Tibial artery (tissue), 4 donors: ENCODE measurements at regions not wholly inside any gene's neighbourhood (a gene's known extent, or its start where the extent isn't known, plus 50 kb on each side); places are given as distances from the start of the nearest gene placed in this dataset.

Experiments used
- DNase-seq, 2 donors: peaks; one replicate each; pipeline ENCODE4 v3.0.0-alpha.2; 2019
- H3K27ac ChIP-seq, 2 donors: fragments of 200-600 bp; sonication (generic) in 1 of 2; 1 replicate in 1 of 2; 2 replicates in 1 of 2; pipeline ENCODE4 v1.5.1; 2018 to 2019; ENCODE audit warnings: mild to moderate bottlenecking in 1 of 2
- H3K27me3 ChIP-seq, 2 donors: fragments of 200-600 bp; sonication (generic) in 1 of 2; one replicate each; pipeline versions ENCODE4 v1.5.1 to v1.6.0; 2016 to 2019
- H3K36me3 ChIP-seq, 3 donors: fragments of 200-600 bp; sonication (generic) in 2 of 3; one replicate each; pipeline ENCODE4 v1.5.1; 2016 to 2019; ENCODE audit warnings: mild to moderate bottlenecking in 2 of 3
- H3K4me1 ChIP-seq, 4 donors: fragments of 200-600 bp; sonication (generic) in 2 of 4; 1 replicate in 3 of 4; 2 replicates in 1 of 4; pipeline ENCODE4 v1.5.1; 2016 to 2019
- H3K4me3 ChIP-seq, 2 donors: fragments of 200-600 bp; sonication (generic) in 1 of 2; 1 replicate in 1 of 2; 2 replicates in 1 of 2; pipeline ENCODE4 v1.5.1; 2018 to 2019; ENCODE audit warnings: mild to moderate bottlenecking in 2 of 2
- H3K9me3 ChIP-seq, 3 donors: fragments of 200-600 bp; sonication (generic) in 1 of 3; one replicate each; pipeline ENCODE4 v1.5.1; 2016 to 2019
- intact Hi-C: fragments of 100-400 bp; cut with DNase I; formaldehyde crosslinking; loops from one replicate; pipeline ENCODE4 v1.15.0; 2023; ENCODE audit warnings: low total_unique reads
- TF ChIP-seq, protein P1 (sequence below), 2 experiments: fragments of 200-600 bp in 1 of 2; fragments of 450-650 bp in 1 of 2; IDR thresholded peaks; one replicate each; pipeline ENCODE4 v1.5.1; 2017 to 2019; ENCODE audit warnings: antibody characterized with exemption in 2 of 2, mild to moderate bottlenecking in 1 of 2, moderate library complexity in 1 of 2

DNA sequence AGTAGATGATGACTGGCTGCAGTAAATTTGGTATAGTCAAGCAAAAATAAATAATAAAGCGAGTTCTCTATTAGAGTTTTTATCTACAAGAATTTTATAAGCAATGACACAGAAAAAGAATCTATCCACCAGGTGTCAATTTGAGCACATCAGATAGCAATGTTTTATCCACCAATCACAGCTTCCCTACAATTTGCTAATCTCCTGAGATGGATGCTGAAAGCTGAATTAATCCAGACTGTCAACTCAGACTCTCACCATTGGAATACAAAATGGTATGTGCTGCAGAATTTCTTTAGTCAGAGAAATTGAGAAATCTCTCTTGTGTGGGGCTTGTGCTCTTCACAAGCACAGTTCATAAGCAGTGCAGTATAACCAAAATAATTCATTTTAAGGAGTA, 888.9 kb upstream of the GHITM start:
- H3K9me3 ChIP-seq = peaks cover 0 to 20% (median 17%) of the 10 kb centered on the region in 3 donors
- intact Hi-C loops = no loop called here
- no peaks in the 10 kb centered on the region for H3K4me1 ChIP-seq

DNA sequence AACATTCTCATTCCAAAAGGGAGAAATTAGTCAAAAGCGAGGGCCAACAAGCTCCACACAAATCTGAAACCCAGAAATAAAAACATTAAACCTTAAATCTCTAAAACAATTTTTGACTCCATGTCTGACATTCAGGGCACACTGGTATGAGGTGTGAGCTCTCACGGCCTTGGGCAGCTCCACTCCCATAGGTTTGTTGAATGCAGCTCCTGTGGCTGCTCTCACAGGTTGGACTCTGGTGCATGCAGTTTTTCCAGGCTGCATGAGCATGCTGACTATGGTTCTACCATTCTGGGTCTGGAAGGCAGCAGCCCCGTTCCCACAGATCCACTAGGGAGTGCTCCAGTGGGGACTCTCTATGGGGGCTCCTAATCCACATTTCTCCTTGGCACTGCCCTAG, 887.1 kb upstream of the GHITM start:
- intact Hi-C loops = no loop called here
- Histone ChIP-seq H3K27ac (no peak overlapping the region), H3K4me3 (no peak overlapping the region), H3K9me3 (peaks cover 0 to 20% (median 17%) of the 10 kb centered on the region in 3 donors), H3K27me3 (no peaks in the 10 kb centered on the region), H3K4me1 (no peaks in the 10 kb centered on the region), H3K36me3 (no peaks in the 10 kb centered on the region)
- DNase-seq = no peak
- TF ChIP-seq, protein P1, sequence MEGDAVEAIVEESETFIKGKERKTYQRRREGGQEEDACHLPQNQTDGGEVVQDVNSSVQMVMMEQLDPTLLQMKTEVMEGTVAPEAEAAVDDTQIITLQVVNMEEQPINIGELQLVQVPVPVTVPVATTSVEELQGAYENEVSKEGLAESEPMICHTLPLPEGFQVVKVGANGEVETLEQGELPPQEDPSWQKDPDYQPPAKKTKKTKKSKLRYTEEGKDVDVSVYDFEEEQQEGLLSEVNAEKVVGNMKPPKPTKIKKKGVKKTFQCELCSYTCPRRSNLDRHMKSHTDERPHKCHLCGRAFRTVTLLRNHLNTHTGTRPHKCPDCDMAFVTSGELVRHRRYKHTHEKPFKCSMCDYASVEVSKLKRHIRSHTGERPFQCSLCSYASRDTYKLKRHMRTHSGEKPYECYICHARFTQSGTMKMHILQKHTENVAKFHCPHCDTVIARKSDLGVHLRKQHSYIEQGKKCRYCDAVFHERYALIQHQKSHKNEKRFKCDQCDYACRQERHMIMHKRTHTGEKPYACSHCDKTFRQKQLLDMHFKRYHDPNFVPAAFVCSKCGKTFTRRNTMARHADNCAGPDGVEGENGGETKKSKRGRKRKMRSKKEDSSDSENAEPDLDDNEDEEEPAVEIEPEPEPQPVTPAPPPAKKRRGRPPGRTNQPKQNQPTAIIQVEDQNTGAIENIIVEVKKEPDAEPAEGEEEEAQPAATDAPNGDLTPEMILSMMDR (IDR thresholded peaks at IDR 0.05) = no peak

More for the DNA sequence above, 888.9 kb upstream of the GHITM start:
- TF ChIP-seq, protein P1 (IDR thresholded peaks at IDR 0.05) = no peak
- Histone ChIP-seq H3K36me3 (no peaks in the 10 kb centered on the region), H3K27me3 (no peaks in the 10 kb centered on the region), H3K4me3 (no peak overlapping the region), H3K27ac (no peak overlapping the region)
- no peak for DNase-seq

DNA sequence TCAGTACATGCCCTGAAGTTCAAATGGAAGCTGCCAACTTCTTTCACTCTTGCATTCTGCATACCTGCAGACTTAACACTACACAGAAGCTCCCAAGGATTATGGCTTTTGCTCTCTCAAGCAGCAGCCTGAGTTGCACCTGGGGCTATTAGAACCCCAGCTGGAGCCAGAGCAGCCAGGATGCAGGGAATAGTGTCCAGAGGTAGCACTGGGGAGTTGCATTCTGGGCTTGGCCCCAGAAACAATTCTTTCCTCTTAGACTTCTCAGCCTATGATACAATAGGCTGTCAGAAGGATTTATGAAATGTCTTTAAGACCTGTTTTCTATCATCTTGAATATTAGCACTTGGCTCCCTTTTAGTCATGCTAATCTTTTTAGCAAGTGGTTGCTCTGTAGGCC, 886.7 kb upstream of the GHITM start:
- intact Hi-C loops = no loop called here
- H3K4me1 ChIP-seq = no peaks in the 10 kb centered on the region
- H3K4me3 ChIP-seq = no peak overlapping the region
- no peak overlapping the region for H3K27ac ChIP-seq
- H3K27me3 ChIP-seq = no peaks in the 10 kb centered on the region
- no peak for DNase-seq
- H3K36me3 ChIP-seq = no peaks in the 10 kb centered on the region
- TF ChIP-seq, protein P1 (IDR thresholded peaks at IDR 0.05) = no peak
- peaks cover 0 to 20% (median 17%) of the 10 kb centered on the region in 3 donors for H3K9me3 ChIP-seq

DNA sequence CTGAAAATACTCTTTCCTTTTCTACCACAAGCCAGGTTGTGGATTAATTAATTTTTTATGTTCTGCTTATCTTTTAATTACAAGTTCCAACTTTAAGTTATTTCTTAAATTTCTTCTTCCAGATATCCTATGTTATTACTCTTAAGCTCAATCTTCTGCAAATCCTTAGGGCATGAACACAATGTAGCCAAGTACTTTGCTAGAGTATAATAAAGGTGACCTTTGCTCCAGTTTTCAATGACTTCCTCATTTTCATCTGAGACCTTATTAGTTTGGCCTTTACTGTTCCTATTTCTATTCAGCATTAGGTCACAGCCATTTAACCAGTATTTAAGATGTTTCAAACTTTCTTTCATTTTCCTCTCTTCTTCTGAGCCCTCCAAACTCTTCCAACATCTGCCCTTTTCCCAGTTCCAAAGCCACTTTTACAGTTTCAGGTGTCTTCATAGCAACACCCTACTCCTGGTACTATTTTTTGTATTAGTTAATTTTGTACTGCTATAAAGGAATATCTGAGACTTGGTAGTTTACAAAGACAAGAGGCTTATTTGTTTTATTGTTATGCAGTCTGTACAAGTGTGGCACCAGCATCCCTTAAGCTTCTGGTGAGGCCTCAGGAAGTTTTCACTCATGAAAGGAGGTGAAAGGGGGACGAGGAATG, 886.2 kb upstream of the GHITM start:
- Histone ChIP-seq H3K27me3 (no peaks in the 10 kb centered on the region), H3K4me3 (no peak overlapping the region), H3K9me3 (peaks cover 0 to 20% (median 17%) of the 10 kb centered on the region in 3 donors), H3K4me1 (no peaks in the 10 kb centered on the region), H3K27ac (no peak overlapping the region), H3K36me3 (no peaks in the 10 kb centered on the region)
- intact Hi-C loops = no loop called here
- TF ChIP-seq, protein P1 (IDR thresholded peaks at IDR 0.05) = no peak
- no peak for DNase-seq

DNA sequence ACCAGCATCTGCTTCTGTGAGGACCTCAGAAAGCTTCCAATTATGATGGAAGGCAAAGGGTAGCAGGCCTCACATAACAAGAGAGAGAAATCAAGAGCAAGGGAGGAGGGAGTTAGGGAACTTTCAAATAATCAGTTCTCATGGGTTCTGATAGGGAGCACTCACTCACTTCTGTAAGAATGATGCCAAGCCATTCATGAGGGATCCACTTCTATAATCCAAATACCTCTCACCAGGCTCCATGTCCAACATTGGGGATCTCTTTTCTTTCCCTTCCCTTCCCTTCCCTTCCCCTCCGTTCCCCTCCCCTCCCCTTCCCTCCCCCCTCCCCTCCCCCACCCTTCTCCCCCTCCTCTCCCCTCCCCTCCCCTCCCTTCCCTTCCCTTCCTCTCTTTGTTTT, 884.6 kb upstream of the GHITM start:
- Histone ChIP-seq H3K36me3 (no peaks in the 10 kb centered on the region), H3K27me3 (no peaks in the 10 kb centered on the region), H3K4me3 (no peak overlapping the region), H3K27ac (no peak overlapping the region), H3K9me3 (peaks cover 0 to 20% (median 17%) of the 10 kb centered on the region in 3 donors), H3K4me1 (no peaks in the 10 kb centered on the region)
- intact Hi-C loops = no loop called here
- TF ChIP-seq, protein P1 (IDR thresholded peaks at IDR 0.05) = no peak
- no peak for DNase-seq
